ENCODE measurements at regions not wholly inside any gene's neighbourhood (a gene's known extent, or its start where the extent isn't known, plus 50 kb on each side); places are given as distances from the start of the nearest gene placed in this dataset.

DNA sequence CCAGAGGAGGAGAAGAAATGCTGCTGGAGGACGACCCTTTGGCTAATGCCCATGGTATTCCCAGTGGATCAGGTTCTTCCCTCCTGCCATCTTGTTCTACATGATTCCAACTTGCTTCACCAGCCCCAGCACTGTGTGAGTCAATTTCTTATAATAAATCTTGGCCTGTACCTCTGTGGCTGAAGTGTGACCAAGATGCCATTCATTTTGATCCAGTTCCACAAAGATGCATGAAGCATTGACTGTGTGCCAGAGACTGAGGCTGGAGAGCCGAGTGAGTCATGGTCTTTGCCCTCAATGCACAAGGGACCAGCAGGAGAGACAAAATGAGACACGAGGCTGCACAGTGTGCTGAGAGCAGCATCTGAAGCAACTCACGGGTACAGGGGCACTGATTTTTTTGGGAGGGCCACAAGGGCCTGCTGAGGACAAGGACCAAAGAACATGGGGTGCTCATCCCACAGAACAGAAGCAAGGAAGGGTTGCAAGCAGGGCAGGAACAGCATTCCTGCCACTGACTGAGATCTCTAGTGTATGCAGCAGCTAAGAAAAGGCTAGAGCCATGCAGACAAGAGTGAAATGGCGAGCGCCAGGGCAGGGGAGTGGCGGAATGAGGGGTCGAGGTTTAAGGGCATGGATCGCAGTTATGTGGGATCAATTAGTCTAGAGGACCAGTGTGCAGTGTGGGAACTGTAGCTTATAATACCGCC, 207.0 kb downstream of the THBS2 start:
- TF ChIP-seq, protein P1, sequence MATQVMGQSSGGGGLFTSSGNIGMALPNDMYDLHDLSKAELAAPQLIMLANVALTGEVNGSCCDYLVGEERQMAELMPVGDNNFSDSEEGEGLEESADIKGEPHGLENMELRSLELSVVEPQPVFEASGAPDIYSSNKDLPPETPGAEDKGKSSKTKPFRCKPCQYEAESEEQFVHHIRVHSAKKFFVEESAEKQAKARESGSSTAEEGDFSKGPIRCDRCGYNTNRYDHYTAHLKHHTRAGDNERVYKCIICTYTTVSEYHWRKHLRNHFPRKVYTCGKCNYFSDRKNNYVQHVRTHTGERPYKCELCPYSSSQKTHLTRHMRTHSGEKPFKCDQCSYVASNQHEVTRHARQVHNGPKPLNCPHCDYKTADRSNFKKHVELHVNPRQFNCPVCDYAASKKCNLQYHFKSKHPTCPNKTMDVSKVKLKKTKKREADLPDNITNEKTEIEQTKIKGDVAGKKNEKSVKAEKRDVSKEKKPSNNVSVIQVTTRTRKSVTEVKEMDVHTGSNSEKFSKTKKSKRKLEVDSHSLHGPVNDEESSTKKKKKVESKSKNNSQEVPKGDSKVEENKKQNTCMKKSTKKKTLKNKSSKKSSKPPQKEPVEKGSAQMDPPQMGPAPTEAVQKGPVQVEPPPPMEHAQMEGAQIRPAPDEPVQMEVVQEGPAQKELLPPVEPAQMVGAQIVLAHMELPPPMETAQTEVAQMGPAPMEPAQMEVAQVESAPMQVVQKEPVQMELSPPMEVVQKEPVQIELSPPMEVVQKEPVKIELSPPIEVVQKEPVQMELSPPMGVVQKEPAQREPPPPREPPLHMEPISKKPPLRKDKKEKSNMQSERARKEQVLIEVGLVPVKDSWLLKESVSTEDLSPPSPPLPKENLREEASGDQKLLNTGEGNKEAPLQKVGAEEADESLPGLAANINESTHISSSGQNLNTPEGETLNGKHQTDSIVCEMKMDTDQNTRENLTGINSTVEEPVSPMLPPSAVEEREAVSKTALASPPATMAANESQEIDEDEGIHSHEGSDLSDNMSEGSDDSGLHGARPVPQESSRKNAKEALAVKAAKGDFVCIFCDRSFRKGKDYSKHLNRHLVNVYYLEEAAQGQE (IDR thresholded peaks at IDR 0.05; ENCODE audit: low read depth) = no peak
- no peak for TF ChIP-seq NFIC (IDR thresholded peaks at IDR 0.05)
- TF ChIP-seq MAX (IDR thresholded peaks at IDR 0.05) = no peak
- no peak for TF ChIP-seq TAF1 (IDR thresholded peaks at IDR 0.05; ENCODE audit: low read depth)
- no peak for TF ChIP-seq USF1 (IDR thresholded peaks at IDR 0.05)
- no peak for TF ChIP-seq CREB1 (IDR thresholded peaks at IDR 0.05; ENCODE audit: low read depth)
- no peak for TF ChIP-seq YY1 (IDR thresholded peaks at IDR 0.05; ENCODE audit: low read depth)
- TF ChIP-seq CEBPB (IDR thresholded peaks at IDR 0.05) = no peak
- no peak for TF ChIP-seq FOXM1 (IDR thresholded peaks at IDR 0.05; ENCODE audit: borderline replicate concordance, low read depth)
- TF ChIP-seq RAD21 (IDR thresholded peaks at IDR 0.05; ENCODE audit: low read depth) = no peak
- no peak for TF ChIP-seq TEAD4 (IDR thresholded peaks at IDR 0.05)
- no peak for TF ChIP-seq ZBTB7A (IDR thresholded peaks at IDR 0.05; ENCODE audit: low read depth)
- no peak for TF ChIP-seq EGR1 (IDR thresholded peaks at IDR 0.05)
- TF ChIP-seq TCF12 (IDR thresholded peaks at IDR 0.05; ENCODE audit: low read depth) = no peak
- TF ChIP-seq EP300 (IDR thresholded peaks at IDR 0.05; ENCODE audit: borderline replicate concordance) = no peak

GRCh38 chr6:169046021-169046420, 207.6 kb downstream of the THBS2 start:
- TF ChIP-seq NFIC (IDR thresholded peaks at IDR 0.05) (no peak), EGR1 (IDR thresholded peaks at IDR 0.05) (no peak), RAD21 (IDR thresholded peaks at IDR 0.05; ENCODE audit: low read depth) (no peak), CEBPB (IDR thresholded peaks at IDR 0.05) (no peak), ZBTB7A (IDR thresholded peaks at IDR 0.05; ENCODE audit: low read depth) (no peak), CREB1 (IDR thresholded peaks at IDR 0.05; ENCODE audit: low read depth) (no peak), YY1 (IDR thresholded peaks at IDR 0.05; ENCODE audit: low read depth) (no peak), EP300 (IDR thresholded peaks at IDR 0.05; ENCODE audit: borderline replicate concordance) (no peak), TAF1 (IDR thresholded peaks at IDR 0.05; ENCODE audit: low read depth) (no peak), USF1 (IDR thresholded peaks at IDR 0.05) (no peak)
- TF ChIP-seq, protein P1 (IDR thresholded peaks at IDR 0.05; ENCODE audit: low read depth) = no peak

DNA sequence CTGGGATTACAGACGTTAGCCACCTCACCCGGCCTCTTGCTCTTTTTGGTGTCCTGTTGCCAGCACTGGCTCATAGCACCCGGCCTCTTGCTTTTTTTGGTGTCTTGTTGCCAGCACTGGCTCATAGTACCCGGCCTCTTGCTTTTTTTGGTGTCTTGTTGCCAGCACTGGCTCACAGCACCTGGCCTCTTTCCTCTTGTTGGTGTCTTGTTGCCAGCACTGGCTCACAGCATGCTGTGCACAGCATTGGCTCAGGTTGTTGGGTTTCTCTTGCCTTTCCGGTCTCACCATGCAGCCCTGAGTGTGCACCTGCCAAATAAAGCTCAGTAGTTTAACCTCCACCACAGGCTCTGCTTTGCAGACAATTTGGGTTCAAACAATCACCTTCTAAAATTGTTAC, 208.2 kb downstream of the THBS2 start:
- no peak for TF ChIP-seq TEAD4 (IDR thresholded peaks at IDR 0.05)
- no peak for TF ChIP-seq EGR1 (IDR thresholded peaks at IDR 0.05)
- TF ChIP-seq YY1 (IDR thresholded peaks at IDR 0.05; ENCODE audit: low read depth) = no peak
- TF ChIP-seq TCF12 (IDR thresholded peaks at IDR 0.05; ENCODE audit: low read depth) = no peak
- TF ChIP-seq CEBPB (IDR thresholded peaks at IDR 0.05) = no peak
- TF ChIP-seq RAD21 (IDR thresholded peaks at IDR 0.05; ENCODE audit: low read depth) = no peak
- no peak for TF ChIP-seq FOXM1 (IDR thresholded peaks at IDR 0.05; ENCODE audit: borderline replicate concordance, low read depth)
- TF ChIP-seq CREB1 (IDR thresholded peaks at IDR 0.05; ENCODE audit: low read depth) = no peak
- no peak for TF ChIP-seq EP300 (IDR thresholded peaks at IDR 0.05; ENCODE audit: borderline replicate concordance)
- TF ChIP-seq, protein P1 (IDR thresholded peaks at IDR 0.05; ENCODE audit: low read depth) = no peak
- TF ChIP-seq USF1 (IDR thresholded peaks at IDR 0.05) = no peak
